ENCODE measurements at regions not wholly inside any gene's neighbourhood (a gene's known extent, or its start where the extent isn't known, plus 50 kb on each side); places are given as distances from the start of the nearest gene placed in this dataset.

DNA sequence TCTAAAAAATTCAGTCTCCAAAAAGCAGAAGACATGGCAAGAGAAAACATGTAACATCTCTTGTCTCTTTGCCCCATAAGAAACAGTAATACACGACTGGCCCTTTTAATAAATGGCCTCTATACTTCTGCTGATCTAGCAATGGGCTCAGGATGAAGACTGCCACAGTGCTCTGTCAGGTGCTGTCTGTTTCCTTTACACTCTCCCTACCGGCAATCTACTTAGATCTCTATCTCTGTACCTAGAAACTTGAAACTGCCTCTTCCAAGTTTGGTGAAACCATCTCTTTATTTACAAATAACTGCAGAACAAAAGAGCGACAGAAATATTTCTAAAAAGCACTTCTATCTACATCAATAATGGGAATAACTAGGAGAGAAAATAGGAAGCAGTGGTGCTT, 685.2 kb upstream of the INTU start (continued):
- TF ChIP-seq ZNF565 (CRISPR knock-in tag; conservative IDR thresholded peaks at IDR 0.05; ENCODE audit: low read depth), result no peak

DNA sequence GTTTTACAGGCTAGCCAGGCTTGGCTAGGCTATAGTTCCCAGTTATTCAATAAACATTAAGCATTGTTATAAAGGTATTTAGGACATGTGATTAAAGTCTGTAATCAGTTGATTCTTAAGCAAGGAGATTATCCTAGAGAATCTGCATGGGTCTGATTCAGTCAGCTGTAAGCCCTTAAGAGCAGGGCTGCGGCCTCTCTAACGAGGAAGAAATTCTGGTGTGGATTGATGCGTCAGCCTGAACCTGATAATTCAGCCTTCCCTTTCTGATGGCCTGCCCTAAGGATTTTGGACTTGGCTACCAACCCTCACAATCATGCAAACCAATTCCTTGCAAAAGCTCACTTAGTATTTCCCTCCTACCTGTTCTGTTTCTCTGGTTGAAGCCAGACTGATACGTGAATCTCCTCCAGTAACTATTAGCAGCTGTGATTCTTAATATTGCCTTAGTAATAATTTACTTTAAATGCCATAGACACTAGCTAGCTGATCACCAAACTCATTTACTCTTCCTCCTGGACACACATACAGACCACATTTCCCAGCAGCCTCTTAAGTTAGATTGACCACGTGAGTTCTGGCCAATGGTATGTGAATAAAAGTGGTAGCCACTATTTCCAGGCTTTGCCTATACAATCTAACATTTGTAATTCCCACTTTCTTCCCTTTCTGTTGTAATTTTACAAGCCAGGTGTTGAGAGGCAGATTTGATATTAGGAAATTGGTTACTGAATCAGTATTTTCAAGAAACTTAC, 678.0 kb upstream of the INTU start:
- TF ChIP-seq TOX (CRISPR knock-in tag; IDR thresholded peaks at IDR 0.05; ENCODE audit: borderline replicate concordance) (no peak), ZC3H10 (CRISPR knock-in tag; IDR thresholded peaks at IDR 0.05) (no peak), TCF4 (CRISPR knock-in tag; IDR thresholded peaks at IDR 0.05; ENCODE audit: borderline replicate concordance) (no peak), GLIS3 (CRISPR knock-in tag; IDR thresholded peaks at IDR 0.05) (no peak), ARNTL (CRISPR knock-in tag; IDR thresholded peaks at IDR 0.05; ENCODE audit: borderline replicate concordance, low read depth) (no peak), OSR1 (CRISPR knock-in tag; IDR thresholded peaks at IDR 0.05) (no peak)
- TF ChIP-seq, protein P1, sequence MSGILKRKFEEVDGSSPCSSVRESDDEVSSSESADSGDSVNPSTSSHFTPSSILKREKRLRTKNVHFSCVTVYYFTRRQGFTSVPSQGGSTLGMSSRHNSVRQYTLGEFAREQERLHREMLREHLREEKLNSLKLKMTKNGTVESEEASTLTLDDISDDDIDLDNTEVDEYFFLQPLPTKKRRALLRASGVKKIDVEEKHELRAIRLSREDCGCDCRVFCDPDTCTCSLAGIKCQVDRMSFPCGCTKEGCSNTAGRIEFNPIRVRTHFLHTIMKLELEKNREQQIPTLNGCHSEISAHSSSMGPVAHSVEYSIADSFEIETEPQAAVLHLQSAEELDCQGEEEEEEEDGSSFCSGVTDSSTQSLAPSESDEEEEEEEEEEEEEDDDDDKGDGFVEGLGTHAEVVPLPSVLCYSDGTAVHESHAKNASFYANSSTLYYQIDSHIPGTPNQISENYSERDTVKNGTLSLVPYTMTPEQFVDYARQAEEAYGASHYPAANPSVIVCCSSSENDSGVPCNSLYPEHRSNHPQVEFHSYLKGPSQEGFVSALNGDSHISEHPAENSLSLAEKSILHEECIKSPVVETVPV (CRISPR knock-in tag; IDR thresholded peaks at IDR 0.05), result no peak
- TF ChIP-seq, protein P2, sequence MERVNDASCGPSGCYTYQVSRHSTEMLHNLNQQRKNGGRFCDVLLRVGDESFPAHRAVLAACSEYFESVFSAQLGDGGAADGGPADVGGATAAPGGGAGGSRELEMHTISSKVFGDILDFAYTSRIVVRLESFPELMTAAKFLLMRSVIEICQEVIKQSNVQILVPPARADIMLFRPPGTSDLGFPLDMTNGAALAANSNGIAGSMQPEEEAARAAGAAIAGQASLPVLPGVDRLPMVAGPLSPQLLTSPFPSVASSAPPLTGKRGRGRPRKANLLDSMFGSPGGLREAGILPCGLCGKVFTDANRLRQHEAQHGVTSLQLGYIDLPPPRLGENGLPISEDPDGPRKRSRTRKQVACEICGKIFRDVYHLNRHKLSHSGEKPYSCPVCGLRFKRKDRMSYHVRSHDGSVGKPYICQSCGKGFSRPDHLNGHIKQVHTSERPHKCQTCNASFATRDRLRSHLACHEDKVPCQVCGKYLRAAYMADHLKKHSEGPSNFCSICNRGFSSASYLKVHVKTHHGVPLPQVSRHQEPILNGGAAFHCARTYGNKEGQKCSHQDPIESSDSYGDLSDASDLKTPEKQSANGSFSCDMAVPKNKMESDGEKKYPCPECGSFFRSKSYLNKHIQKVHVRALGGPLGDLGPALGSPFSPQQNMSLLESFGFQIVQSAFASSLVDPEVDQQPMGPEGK (CRISPR knock-in tag; IDR thresholded peaks at IDR 0.05; ENCODE audit: borderline replicate concordance), result no peak
- TF ChIP-seq, protein P3, sequence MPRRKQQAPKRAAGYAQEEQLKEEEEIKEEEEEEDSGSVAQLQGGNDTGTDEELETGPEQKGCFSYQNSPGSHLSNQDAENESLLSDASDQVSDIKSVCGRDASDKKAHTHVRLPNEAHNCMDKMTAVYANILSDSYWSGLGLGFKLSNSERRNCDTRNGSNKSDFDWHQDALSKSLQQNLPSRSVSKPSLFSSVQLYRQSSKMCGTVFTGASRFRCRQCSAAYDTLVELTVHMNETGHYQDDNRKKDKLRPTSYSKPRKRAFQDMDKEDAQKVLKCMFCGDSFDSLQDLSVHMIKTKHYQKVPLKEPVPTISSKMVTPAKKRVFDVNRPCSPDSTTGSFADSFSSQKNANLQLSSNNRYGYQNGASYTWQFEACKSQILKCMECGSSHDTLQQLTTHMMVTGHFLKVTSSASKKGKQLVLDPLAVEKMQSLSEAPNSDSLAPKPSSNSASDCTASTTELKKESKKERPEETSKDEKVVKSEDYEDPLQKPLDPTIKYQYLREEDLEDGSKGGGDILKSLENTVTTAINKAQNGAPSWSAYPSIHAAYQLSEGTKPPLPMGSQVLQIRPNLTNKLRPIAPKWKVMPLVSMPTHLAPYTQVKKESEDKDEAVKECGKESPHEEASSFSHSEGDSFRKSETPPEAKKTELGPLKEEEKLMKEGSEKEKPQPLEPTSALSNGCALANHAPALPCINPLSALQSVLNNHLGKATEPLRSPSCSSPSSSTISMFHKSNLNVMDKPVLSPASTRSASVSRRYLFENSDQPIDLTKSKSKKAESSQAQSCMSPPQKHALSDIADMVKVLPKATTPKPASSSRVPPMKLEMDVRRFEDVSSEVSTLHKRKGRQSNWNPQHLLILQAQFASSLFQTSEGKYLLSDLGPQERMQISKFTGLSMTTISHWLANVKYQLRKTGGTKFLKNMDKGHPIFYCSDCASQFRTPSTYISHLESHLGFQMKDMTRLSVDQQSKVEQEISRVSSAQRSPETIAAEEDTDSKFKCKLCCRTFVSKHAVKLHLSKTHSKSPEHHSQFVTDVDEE (CRISPR knock-in tag; IDR thresholded peaks at IDR 0.05), result no peak

DNA sequence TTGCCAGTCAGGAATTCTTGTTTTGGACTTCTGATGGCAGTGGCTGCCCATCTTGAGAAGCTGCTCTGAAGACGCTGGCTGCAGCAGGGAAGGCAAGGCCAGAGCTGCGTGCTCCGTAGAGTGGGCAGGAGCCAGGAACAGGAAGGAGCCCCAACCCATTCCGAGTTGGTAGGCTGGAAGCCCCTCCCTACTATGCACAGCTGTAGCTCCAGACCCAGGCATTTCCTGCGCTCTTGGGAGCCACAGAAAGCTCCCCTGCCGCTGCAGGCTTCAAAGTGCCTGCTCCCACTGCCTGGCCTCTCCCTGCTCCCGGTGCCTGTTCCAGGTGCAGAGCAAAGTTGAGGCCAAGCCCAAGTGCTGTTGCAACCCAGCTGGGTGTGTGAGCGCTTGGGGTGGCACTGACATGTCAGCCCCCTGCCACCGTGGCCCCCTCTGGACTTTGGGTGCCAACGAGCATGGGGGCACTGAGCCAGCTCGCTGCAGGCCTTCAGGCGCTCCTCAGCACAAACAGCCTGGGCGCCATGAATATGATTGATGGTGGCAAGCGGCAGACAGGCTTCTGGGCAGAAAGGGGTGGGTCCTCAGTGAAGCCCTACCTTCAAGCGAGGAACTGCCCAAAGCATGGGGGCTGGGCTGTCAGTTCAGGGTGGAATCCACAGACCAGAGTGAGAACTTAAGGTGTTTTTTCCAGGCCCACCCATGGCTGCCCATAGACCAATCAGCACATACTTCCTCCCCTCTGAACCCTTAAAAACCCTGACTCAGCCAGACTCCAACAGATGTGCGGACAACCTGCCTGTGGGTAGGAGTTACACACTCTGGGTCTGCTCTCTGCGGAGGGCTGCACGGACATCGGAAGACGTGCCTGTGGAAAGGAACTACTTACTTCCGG, 677.2 kb upstream of the INTU start:
- no peak for ATAC-seq
- TF ChIP-seq, protein P2 (CRISPR knock-in tag; IDR thresholded peaks at IDR 0.05; ENCODE audit: borderline replicate concordance), result no peak
- TF ChIP-seq TOX (CRISPR knock-in tag; IDR thresholded peaks at IDR 0.05; ENCODE audit: borderline replicate concordance) (no peak), ISL1 (CRISPR knock-in tag; IDR thresholded peaks at IDR 0.05) (no peak), GLIS3 (CRISPR knock-in tag; IDR thresholded peaks at IDR 0.05) (no peak), ZNF70 (CRISPR knock-in tag; IDR thresholded peaks at IDR 0.05) (no peak), ZC3H10 (CRISPR knock-in tag; IDR thresholded peaks at IDR 0.05) (no peak), ZFP30 (CRISPR knock-in tag; IDR thresholded peaks at IDR 0.05) (no peak), PPARA (CRISPR knock-in tag; IDR thresholded peaks at IDR 0.05; ENCODE audit: borderline replicate concordance) (no peak)
- TF ChIP-seq, protein P3 (CRISPR knock-in tag; IDR thresholded peaks at IDR 0.05), result no peak
- TF ChIP-seq, protein P4, sequence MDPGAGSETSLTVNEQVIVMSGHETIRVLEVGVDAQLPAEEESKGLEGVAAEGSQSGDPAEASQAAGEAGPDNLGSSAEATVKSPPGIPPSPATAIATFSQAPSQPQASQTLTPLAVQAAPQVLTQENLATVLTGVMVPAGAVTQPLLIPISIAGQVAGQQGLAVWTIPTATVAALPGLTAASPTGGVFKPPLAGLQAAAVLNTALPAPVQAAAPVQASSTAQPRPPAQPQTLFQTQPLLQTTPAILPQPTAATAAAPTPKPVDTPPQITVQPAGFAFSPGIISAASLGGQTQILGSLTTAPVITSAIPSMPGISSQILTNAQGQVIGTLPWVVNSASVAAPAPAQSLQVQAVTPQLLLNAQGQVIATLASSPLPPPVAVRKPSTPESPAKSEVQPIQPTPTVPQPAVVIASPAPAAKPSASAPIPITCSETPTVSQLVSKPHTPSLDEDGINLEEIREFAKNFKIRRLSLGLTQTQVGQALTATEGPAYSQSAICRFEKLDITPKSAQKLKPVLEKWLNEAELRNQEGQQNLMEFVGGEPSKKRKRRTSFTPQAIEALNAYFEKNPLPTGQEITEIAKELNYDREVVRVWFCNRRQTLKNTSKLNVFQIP (CRISPR knock-in tag; IDR thresholded peaks at IDR 0.05; ENCODE audit: borderline replicate concordance, low read depth), result no peak

More for the DNA sequence above, 678.0 kb upstream of the INTU start:
- no peak for ATAC-seq
